Upper lobe of left lung (tissue), 6 donors: ENCODE measurements at regions not wholly inside any gene's neighbourhood (a gene's known extent, or its start where the extent isn't known, plus 50 kb on each side); places are given as distances from the start of the nearest gene placed in this dataset.

Source experiments
- ATAC-seq, 2 donors: fragments of 200-7000 bp; cut with Tn5 transposase; one replicate each; pipeline ENCODE4 v1.9.1; 2022; ENCODE audit warnings: mild to moderate bottlenecking in 2 of 2, moderate library complexity in 2 of 2; ENCODE audit not compliant: low FRiP score in 2 of 2
- DNase-seq, 2 donors: peaks; one replicate each; pipeline ENCODE4 v3.0.0-alpha.2; 2019 to 2020
- H3K27ac ChIP-seq, 4 donors: fragments of 200-600 bp; sonication (generic); one replicate each; pipeline ENCODE4 v1.5.1; 2016 to 2019
- H3K27me3 ChIP-seq, 4 donors: fragments of 200-600 bp; sonication (generic); one replicate each; pipeline ENCODE4 v1.5.1; 2017 to 2019
- H3K36me3 ChIP-seq, 4 donors: fragments of 200-600 bp; sonication (generic); one replicate each; pipeline ENCODE4 v1.5.1; 2016 to 2019
- H3K4me1 ChIP-seq, 4 donors: fragments of 200-600 bp; sonication (generic); one replicate each; pipeline ENCODE4 v1.5.1; 2018 to 2019
- H3K4me3 ChIP-seq, 4 donors: fragments of 200-600 bp; sonication (generic); one replicate each; pipeline ENCODE4 v1.5.1; 2017 to 2019; ENCODE audit warnings: mild to moderate bottlenecking in 2 of 4, moderate library complexity in 1 of 4
- H3K9me3 ChIP-seq, 4 donors: fragments of 200-600 bp; sonication (generic); one replicate each; pipeline ENCODE4 v1.5.1; 2018 to 2019
- EP300 ChIP-seq, 4 donors: sonication (generic); formaldehyde crosslinking; IDR thresholded peaks; one replicate each; pipeline ENCODE4 v1.5.1; 2017; ENCODE audit warnings: antibody characterized with exemption in 4 of 4, control low read depth in 2 of 4
- POLR2A ChIP-seq, 4 donors: fragments of 450-650 bp; IDR thresholded peaks; one replicate each; pipeline ENCODE4 v1.5.1; 2016 to 2017; ENCODE audit warnings: antibody characterized with exemption in 4 of 4, mild to moderate bottlenecking in 2 of 4
- POLR2AphosphoS5 ChIP-seq, 2 donors: sonication (generic); formaldehyde crosslinking; IDR thresholded peaks; one replicate each; pipeline ENCODE4 v1.5.1; 2017; ENCODE audit warnings: antibody characterized with exemption in 2 of 2
- WGBS, 2 donors: methylation state at CpG; one replicate each; pipeline ENCODE4 v1.1.5; 2017 to 2018; 5-methylcytosine and 5-hydroxymethylcytosine counted together
- TF ChIP-seq, protein P1 (sequence below), 6 experiments: fragments of 450-650 bp in 4 of 6; fragments of 200-600 bp in 2 of 6; sonication (generic) in 2 of 6; IDR thresholded peaks; one replicate each; pipeline ENCODE4 v1.5.1; 2016 to 2019; ENCODE audit warnings: antibody characterized with exemption in 6 of 6
- donor health status: DM: no; HTN: no; CAD: no; lungs with moderate emphysema.
- donor health status: DM: no; HTN: yes; CAD: no; lungs with severe emphysema.

DNA sequence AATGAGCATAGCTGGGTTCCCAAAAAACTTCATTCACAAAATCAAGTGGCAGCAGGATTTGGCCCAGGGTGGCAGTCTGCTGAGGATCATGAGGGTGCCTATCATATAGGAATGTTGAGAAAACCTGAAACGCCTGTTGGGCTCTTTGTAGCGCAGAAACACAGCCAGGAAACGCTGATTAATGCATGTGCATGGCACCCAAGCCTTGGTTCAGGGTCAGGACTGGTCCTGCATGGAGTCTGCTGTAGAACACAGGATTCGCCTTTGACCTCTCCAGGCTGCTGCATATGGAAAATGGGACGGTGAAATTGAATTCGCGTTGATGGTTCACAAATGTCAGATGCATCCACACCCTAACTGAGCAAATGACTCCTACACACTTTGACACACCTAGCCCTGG is 227.9 kb upstream of the COPS8 start:
- DNase-seq (no peak), ATAC-seq (no peak)
- Histone ChIP-seq H3K4me3 (no peak overlapping the region), H3K27ac (no peak overlapping the region), H3K9me3 (no peaks in the 10 kb centered on the region), H3K27me3 (no peaks in the 10 kb centered on the region), H3K4me1 (peaks cover 0 to 7% (median 2%) of the 10 kb centered on the region in 4 donors), H3K36me3 (no peaks in the 10 kb centered on the region)
- no peak for TF ChIP-seq POLR2AphosphoS5 (IDR thresholded peaks at IDR 0.05)
- TF ChIP-seq, protein P1, sequence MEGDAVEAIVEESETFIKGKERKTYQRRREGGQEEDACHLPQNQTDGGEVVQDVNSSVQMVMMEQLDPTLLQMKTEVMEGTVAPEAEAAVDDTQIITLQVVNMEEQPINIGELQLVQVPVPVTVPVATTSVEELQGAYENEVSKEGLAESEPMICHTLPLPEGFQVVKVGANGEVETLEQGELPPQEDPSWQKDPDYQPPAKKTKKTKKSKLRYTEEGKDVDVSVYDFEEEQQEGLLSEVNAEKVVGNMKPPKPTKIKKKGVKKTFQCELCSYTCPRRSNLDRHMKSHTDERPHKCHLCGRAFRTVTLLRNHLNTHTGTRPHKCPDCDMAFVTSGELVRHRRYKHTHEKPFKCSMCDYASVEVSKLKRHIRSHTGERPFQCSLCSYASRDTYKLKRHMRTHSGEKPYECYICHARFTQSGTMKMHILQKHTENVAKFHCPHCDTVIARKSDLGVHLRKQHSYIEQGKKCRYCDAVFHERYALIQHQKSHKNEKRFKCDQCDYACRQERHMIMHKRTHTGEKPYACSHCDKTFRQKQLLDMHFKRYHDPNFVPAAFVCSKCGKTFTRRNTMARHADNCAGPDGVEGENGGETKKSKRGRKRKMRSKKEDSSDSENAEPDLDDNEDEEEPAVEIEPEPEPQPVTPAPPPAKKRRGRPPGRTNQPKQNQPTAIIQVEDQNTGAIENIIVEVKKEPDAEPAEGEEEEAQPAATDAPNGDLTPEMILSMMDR (IDR thresholded peaks at IDR 0.05) = no peak
- no peak for TF ChIP-seq POLR2A (IDR thresholded peaks at IDR 0.05)
- TF ChIP-seq EP300 (IDR thresholded peaks at IDR 0.05) = no peak
- 95 to 98% methylated on average over 7 of the region's 7 CpGs for WGBS, 2 donors

GRCh38 chr2:236858661-236859060 is 227.0 kb upstream of the COPS8 start:
- Histone ChIP-seq H3K4me3 (no peak overlapping the region), H3K4me1 (no peaks in the 10 kb centered on the region), H3K27ac (no peak overlapping the region), H3K27me3 (no peaks in the 10 kb centered on the region), H3K36me3 (no peaks in the 10 kb centered on the region), H3K9me3 (no peaks in the 10 kb centered on the region)
- TF ChIP-seq POLR2AphosphoS5 (IDR thresholded peaks at IDR 0.05) (no peak), EP300 (IDR thresholded peaks at IDR 0.05) (no peak), POLR2A (IDR thresholded peaks at IDR 0.05) (no peak)
- TF ChIP-seq, protein P1 (IDR thresholded peaks at IDR 0.05) = no peak
- 83 to 84% methylated on average over 5 of the region's 5 CpGs for WGBS, 2 donors
- DNase-seq (no peak), ATAC-seq (no peak)

DNA sequence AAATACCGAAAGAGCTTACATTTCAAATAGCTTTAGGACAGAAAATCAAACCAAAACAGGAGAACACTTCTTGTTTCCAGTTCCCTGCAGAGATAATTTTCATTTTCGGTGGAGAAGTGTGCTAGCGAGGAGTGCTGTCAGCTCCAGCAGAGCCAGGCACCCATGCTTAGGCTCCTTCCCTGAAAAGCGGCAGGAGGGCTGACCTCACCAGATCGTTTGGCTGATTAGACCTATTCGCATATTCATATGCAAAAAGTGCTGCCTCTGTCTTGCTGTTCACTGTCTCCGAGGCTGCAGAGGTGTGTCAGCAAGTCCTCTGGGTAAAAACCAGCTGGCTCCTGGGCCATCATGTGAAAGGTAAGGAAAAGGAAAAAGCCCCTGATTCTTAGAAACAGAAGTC is 225.8 kb upstream of the COPS8 start:
- TF ChIP-seq POLR2A (IDR thresholded peaks at IDR 0.05) = no peak
- TF ChIP-seq, protein P1 (IDR thresholded peaks at IDR 0.05) = no peak
- TF ChIP-seq POLR2AphosphoS5 (IDR thresholded peaks at IDR 0.05) = no peak
- TF ChIP-seq EP300 (IDR thresholded peaks at IDR 0.05) = no peak
- no peaks in the 10 kb centered on the region for H3K27me3 ChIP-seq
- ATAC-seq = no peak
- no peak for DNase-seq
- H3K4me3 ChIP-seq = no peak overlapping the region
- no peak overlapping the region for H3K27ac ChIP-seq
- no peaks in the 10 kb centered on the region for H3K9me3 ChIP-seq
- 92 to 95% methylated on average over 7 of the region's 7 CpGs for WGBS, 2 donors
- no peaks in the 10 kb centered on the region for H3K36me3 ChIP-seq
- no peaks in the 10 kb centered on the region for H3K4me1 ChIP-seq

GRCh38 chr2:236861196-236861875 is 224.4 kb upstream of the COPS8 start:
- Histone ChIP-seq H3K4me3 (no peak overlapping the region), H3K36me3 (no peaks in the 10 kb centered on the region), H3K4me1 (no peaks in the 10 kb centered on the region), H3K27me3 (no peaks in the 10 kb centered on the region), H3K9me3 (peaks cover 0 to 4% (median 1%) of the 10 kb centered on the region in 4 donors), H3K27ac (no peak overlapping the region)
- DNase-seq (no peak), ATAC-seq (no peak)
- WGBS, 2 donors = 88 to 94% methylated on average over 7 to 8 of the region's 8 CpGs
- TF ChIP-seq EP300 (IDR thresholded peaks at IDR 0.05) = no peak
- TF ChIP-seq POLR2A (IDR thresholded peaks at IDR 0.05) = no peak
- TF ChIP-seq POLR2AphosphoS5 (IDR thresholded peaks at IDR 0.05) = no peak
- TF ChIP-seq, protein P1 (IDR thresholded peaks at IDR 0.05) = no peak

GRCh38 chr2:236861944-236862343 is 223.7 kb upstream of the COPS8 start:
- Histone ChIP-seq H3K4me3 (no peak overlapping the region), H3K27me3 (no peaks in the 10 kb centered on the region), H3K4me1 (no peaks in the 10 kb centered on the region), H3K36me3 (no peaks in the 10 kb centered on the region), H3K27ac (no peak overlapping the region), H3K9me3 (peaks cover 0 to 4% (median 1%) of the 10 kb centered on the region in 4 donors)
- WGBS, 2 donors = 92 to 94% methylated on average over 2 of the region's 2 CpGs
- TF ChIP-seq EP300 (IDR thresholded peaks at IDR 0.05) = no peak
- TF ChIP-seq, protein P1 (IDR thresholded peaks at IDR 0.05) = no peak
- no peak for TF ChIP-seq POLR2A (IDR thresholded peaks at IDR 0.05)
- TF ChIP-seq POLR2AphosphoS5 (IDR thresholded peaks at IDR 0.05) = no peak
- ATAC-seq (no peak), DNase-seq (no peak)
